MM.1S (cell line): ENCODE measurements at regions not wholly inside any gene's neighbourhood (a gene's known extent, or its start where the extent isn't known, plus 50 kb on each side); places are given as distances from the start of the nearest gene placed in this dataset.

Experiments used
- CTCF ChIP-seq: fragments of 300-600 bp; sonication (generic); IDR thresholded peaks from 2 replicates; pipeline ENCODE4 v1.5.1; 2016; ENCODE audit warnings: antibody characterized with exemption, low read length, mixed read lengths
- EZH2 ChIP-seq: fragments of 300-600 bp; sonication (generic); optimal IDR thresholded peaks from 2 replicates; pipeline ENCODE3; 2017; ENCODE audit warnings: low read depth, mild to moderate bottlenecking, antibody characterized with exemption, low read length, mixed read lengths

DNA sequence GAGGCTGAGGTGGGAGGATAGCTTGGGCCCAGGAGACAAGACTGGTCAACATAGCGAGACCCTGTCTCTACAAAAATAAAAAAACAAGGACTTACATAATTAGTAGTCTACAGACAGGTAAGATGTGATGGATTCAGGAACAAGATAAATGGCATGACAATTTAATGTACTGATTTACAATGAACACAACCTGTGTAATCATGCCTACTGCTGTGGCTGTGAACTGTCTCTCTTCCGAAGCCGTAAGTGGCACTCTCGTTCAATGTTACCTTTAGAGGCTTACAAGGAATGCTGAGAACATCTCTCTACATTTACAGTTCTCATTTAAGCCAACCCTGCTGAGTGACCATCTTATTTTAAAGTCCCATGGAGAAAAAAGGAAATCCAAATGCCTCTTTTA is 134.8 kb upstream of the PRDM1 start:
- TF ChIP-seq CTCF (no peak), EZH2 (no peak)
